ENCODE measurements at regions not wholly inside any gene's neighbourhood (a gene's known extent, or its start where the extent isn't known, plus 50 kb on each side); places are given as distances from the start of the nearest gene placed in this dataset.

DNA sequence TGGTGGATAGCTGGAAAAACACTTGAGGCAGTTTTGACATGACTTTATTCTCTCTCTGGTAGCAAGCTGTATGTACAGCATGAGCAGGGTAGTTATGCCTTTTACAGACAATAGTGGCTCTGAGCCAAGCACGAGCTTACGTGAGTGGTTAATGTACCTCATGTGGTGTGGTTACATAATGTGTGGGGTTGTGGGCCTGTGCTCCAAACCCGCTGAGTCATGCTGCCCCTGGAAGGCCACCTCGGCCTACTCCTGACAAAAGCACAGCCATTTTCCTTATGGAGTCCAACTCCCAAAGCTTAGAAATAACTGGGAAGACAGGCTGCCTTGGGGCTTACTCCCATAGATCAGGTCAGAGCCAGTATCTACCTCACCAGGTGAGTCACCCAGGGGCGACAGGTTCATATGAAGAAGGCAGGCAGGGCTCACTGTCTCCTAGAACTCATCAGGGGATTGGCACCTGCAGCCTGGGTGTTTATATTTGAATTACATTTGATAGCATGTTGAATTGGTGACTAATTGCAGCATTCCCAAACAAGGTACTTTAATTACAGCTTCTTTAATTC lies 404.5 kb downstream of the ADRA2A start:
- TF ChIP-seq POLR2AphosphoS5 (IDR thresholded peaks at IDR 0.05) (no peak), POLR2A (IDR thresholded peaks at IDR 0.05) (no peak), EP300 (IDR thresholded peaks at IDR 0.05) (no peak)
- TF ChIP-seq, protein P1, sequence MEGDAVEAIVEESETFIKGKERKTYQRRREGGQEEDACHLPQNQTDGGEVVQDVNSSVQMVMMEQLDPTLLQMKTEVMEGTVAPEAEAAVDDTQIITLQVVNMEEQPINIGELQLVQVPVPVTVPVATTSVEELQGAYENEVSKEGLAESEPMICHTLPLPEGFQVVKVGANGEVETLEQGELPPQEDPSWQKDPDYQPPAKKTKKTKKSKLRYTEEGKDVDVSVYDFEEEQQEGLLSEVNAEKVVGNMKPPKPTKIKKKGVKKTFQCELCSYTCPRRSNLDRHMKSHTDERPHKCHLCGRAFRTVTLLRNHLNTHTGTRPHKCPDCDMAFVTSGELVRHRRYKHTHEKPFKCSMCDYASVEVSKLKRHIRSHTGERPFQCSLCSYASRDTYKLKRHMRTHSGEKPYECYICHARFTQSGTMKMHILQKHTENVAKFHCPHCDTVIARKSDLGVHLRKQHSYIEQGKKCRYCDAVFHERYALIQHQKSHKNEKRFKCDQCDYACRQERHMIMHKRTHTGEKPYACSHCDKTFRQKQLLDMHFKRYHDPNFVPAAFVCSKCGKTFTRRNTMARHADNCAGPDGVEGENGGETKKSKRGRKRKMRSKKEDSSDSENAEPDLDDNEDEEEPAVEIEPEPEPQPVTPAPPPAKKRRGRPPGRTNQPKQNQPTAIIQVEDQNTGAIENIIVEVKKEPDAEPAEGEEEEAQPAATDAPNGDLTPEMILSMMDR (IDR thresholded peaks at IDR 0.05), result no peak

All from sigmoid colon (tissue), 4 donors.